ENCODE measurements at regions not wholly inside any gene's neighbourhood (a gene's known extent, or its start where the extent isn't known, plus 50 kb on each side); places are given as distances from the start of the nearest gene placed in this dataset.

DNA sequence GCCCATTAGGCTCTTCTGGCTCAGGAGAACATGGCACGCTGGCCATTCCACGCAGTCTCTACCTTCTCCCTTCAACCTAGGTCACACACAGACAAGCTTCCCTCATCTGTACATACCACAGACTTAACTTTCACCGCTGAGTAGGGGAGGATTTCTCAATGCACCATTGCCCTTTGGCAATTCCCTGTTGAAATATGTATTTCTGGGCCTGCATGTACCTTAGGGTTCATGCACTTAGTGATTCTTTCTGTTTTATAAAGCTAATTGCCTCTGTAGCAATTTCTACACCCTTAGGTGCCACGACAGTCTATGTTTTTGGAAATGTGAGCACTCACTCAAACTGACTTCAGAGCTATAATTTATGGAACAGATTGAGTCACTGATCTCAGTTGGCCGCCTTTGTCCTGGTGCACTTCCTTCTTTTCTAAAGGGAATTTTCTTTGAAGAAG is 253.8 kb upstream of the PRDM1 start:
- no peaks in the 10 kb centered on the region for H3K36me3 ChIP-seq (replicated peaks in 1 of 2; ENCODE audit: control insufficient read depth in 1 of 2, insufficient read depth in 2 of 2, low read length in 1 of 2)
- no peak overlapping the region for H3K4me3 ChIP-seq (ENCODE audit: low read depth in 2 of 2, low read length in 1 of 2)
- no peak for DNase-seq
- H3K9ac ChIP-seq: no peak overlapping the region
- H2AFZ ChIP-seq (ENCODE audit: low read depth): no peak overlapping the region
- CTCF ChIA-PET: no interaction called here
- POLR2A ChIA-PET: no interaction called here
- 61% methylated on average over 5 of the region's 5 CpGs for WGBS (ENCODE audit: low lambda C conversion rate)
- H3K27me3 ChIP-seq (ENCODE audit: insufficient read depth): no peaks in the 10 kb centered on the region
- H3F3A ChIP-seq (replicated peaks; ENCODE audit: insufficient read depth): no peaks in the 10 kb centered on the region
- H3K27ac ChIP-seq (ENCODE audit: low read depth in 2 of 2, low read length in 1 of 2): no peak overlapping the region
- no peaks in the 10 kb centered on the region for H3K79me2 ChIP-seq (ENCODE audit: insufficient read depth)
- no peak for TF ChIP-seq FOXJ3 (CRISPR knock-in tag; IDR thresholded peaks at IDR 0.05)
- no peak for TF ChIP-seq RXRA (IDR thresholded peaks at IDR 0.05; ENCODE audit: borderline replicate concordance, low read depth)
- no peak for TF ChIP-seq SIN3A (IDR thresholded peaks at IDR 0.05; ENCODE audit: borderline replicate concordance, low read depth, low read length)
- TF ChIP-seq, protein P1, sequence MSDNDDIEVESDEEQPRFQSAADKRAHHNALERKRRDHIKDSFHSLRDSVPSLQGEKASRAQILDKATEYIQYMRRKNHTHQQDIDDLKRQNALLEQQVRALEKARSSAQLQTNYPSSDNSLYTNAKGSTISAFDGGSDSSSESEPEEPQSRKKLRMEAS (IDR thresholded peaks at IDR 0.05; ENCODE audit: low read depth): no peak
- TF ChIP-seq RAD21 (IDR thresholded peaks at IDR 0.05; ENCODE audit: low read length): no peak
- no peaks in the 10 kb centered on the region for H3K9me2 ChIP-seq
- no peaks in the 10 kb centered on the region for H4K20me1 ChIP-seq (ENCODE audit: insufficient read depth)
- H3K9me3 ChIP-seq: no peaks in the 10 kb centered on the region
- H3K4me1 ChIP-seq (ENCODE audit: control insufficient read depth in 1 of 2, insufficient read depth in 2 of 2, low read depth in 1 of 2, low read length in 1 of 2): no peaks in the 10 kb centered on the region
- H3K4me2 ChIP-seq: no peak overlapping the region

DNA sequence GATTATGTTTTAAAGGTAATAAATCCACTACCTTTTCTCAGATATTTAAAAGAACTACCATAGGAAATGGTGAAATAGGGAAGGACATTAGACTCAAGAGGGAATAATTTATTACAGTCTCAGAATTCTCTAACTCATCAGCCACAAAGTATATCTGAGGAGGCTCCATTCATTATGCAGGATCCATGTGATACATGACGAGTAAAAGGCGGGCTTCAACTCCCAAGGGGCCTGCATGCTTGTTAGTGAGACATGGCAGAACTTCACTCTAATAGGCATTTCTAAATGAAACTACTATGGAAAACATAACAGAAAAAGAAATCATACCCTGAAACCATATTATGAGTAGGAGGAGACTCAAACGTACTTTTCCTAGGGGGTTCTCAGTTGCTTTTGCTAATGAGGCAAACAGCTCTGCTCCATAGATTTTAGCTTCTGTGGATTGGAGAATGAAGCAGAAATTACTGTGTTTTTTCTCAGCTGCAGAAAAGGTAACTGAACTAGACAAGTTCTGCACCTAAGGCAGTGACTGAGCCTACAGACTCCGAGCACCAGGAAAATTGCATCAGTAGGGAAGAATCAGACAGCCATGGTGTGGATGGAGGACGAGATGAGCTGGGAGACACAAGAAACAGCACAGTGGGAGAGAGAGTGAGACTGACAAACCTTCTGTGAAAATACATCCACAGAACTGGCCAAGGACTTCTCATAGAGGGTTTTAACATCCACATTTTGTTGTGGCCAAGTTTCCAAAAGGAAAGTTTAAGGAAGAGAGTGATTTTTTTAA is 254.6 kb upstream of the PRDM1 start:
- no peaks in the 10 kb centered on the region for H3K36me3 ChIP-seq (replicated peaks in 1 of 2; ENCODE audit: control insufficient read depth in 1 of 2, insufficient read depth in 2 of 2, low read length in 1 of 2)
- WGBS (ENCODE audit: low lambda C conversion rate): 64% methylated on average over 5 of the region's 5 CpGs
- H3K4me3 ChIP-seq (ENCODE audit: low read depth in 2 of 2, low read length in 1 of 2): no peak overlapping the region
- H3K4me2 ChIP-seq: no peak overlapping the region
- no peaks in the 10 kb centered on the region for H4K20me1 ChIP-seq (ENCODE audit: insufficient read depth)
- CTCF ChIA-PET: no interaction called here
- no peaks in the 10 kb centered on the region for H3K9me2 ChIP-seq
- H3K4me1 ChIP-seq (ENCODE audit: control insufficient read depth in 1 of 2, insufficient read depth in 2 of 2, low read depth in 1 of 2, low read length in 1 of 2): no peaks in the 10 kb centered on the region
- H3K9me3 ChIP-seq: no peaks in the 10 kb centered on the region
- POLR2A ChIA-PET: no interaction called here
- H3K27ac ChIP-seq (ENCODE audit: low read depth in 2 of 2, low read length in 1 of 2): no peak overlapping the region
- no peaks in the 10 kb centered on the region for H3K79me2 ChIP-seq (ENCODE audit: insufficient read depth)
- no peak for DNase-seq
- H3F3A ChIP-seq (replicated peaks; ENCODE audit: insufficient read depth): no peaks in the 10 kb centered on the region
- TF ChIP-seq EZH2phosphoT487 (IDR thresholded peaks at IDR 0.05; ENCODE audit: borderline replicate concordance, low read depth) (no peak), JUND (IDR thresholded peaks at IDR 0.05) (no peak), SMC3 (IDR thresholded peaks at IDR 0.05; ENCODE audit: low read depth, low read length) (no peak), NRF1 (IDR thresholded peaks at IDR 0.05; ENCODE audit: low read depth, low read length) (no peak), FOXM1 (IDR thresholded peaks at IDR 0.05; ENCODE audit: low read depth) (no peak), RCOR1 (IDR thresholded peaks at IDR 0.05; ENCODE audit: low read length) (no peak)
- TF ChIP-seq, protein P2, sequence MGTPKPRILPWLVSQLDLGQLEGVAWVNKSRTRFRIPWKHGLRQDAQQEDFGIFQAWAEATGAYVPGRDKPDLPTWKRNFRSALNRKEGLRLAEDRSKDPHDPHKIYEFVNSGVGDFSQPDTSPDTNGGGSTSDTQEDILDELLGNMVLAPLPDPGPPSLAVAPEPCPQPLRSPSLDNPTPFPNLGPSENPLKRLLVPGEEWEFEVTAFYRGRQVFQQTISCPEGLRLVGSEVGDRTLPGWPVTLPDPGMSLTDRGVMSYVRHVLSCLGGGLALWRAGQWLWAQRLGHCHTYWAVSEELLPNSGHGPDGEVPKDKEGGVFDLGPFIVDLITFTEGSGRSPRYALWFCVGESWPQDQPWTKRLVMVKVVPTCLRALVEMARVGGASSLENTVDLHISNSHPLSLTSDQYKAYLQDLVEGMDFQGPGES (IDR thresholded peaks at IDR 0.05; ENCODE audit: low read depth, low read length): no peak
- TF ChIP-seq, protein P3, sequence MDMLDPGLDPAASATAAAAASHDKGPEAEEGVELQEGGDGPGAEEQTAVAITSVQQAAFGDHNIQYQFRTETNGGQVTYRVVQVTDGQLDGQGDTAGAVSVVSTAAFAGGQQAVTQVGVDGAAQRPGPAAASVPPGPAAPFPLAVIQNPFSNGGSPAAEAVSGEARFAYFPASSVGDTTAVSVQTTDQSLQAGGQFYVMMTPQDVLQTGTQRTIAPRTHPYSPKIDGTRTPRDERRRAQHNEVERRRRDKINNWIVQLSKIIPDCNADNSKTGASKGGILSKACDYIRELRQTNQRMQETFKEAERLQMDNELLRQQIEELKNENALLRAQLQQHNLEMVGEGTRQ (IDR thresholded peaks at IDR 0.05; ENCODE audit: borderline replicate concordance, low read depth, low read length): no peak
- H3K9ac ChIP-seq: no peak overlapping the region
- H2AFZ ChIP-seq (ENCODE audit: low read depth): no peak overlapping the region
- H3K27me3 ChIP-seq (ENCODE audit: insufficient read depth): no peaks in the 10 kb centered on the region
